Mesenchymal stem cell (in vitro differentiated cells and primary cell): ENCODE measurements at regions not wholly inside any gene's neighbourhood (a gene's known extent, or its start where the extent isn't known, plus 50 kb on each side); places are given as distances from the start of the nearest gene placed in this dataset.

Experiments
- DNase-seq: peaks from one replicate; pipeline ENCODE4 v3.0.0-alpha.2; 2013
- H2AFZ ChIP-seq: one replicate; pipeline ENCODE4 v1.6.1; 2013; ENCODE audit warnings: low read depth, mild to moderate bottlenecking, control low read depth, inconsistent platforms, low read length, moderate library complexity
- H2AK5ac ChIP-seq: 2 replicates; pipeline ENCODE4 v1.6.1; 2013; ENCODE audit warnings: low read length, moderate library complexity, mild to moderate bottlenecking, inconsistent platforms; ENCODE audit not compliant: severe bottlenecking
- H2BK120ac ChIP-seq: one replicate; pipeline ENCODE4 v1.6.1; 2013; ENCODE audit warnings: low read depth, mild to moderate bottlenecking, inconsistent platforms, low read length, moderate library complexity
- H2BK12ac ChIP-seq, 2 experiments: one replicate each; pipeline ENCODE4 v1.6.1; 2013; ENCODE audit warnings: inconsistent platforms in 2 of 2, low read length in 2 of 2, mild to moderate bottlenecking in 2 of 2, moderate library complexity in 2 of 2, control low read depth in 1 of 2
- H2BK15ac ChIP-seq: one replicate; pipeline ENCODE4 v1.6.1; 2013; ENCODE audit warnings: mild to moderate bottlenecking, low read depth, inconsistent platforms; ENCODE audit not compliant: poor library complexity, severe bottlenecking
- H2BK5ac ChIP-seq: 2 replicates; pipeline ENCODE4 v1.6.1; 2013; ENCODE audit warnings: low read depth, mild to moderate bottlenecking, low read length, control low read depth, inconsistent platforms; ENCODE audit not compliant: poor library complexity, severe bottlenecking
- H3K14ac ChIP-seq, 2 experiments: one replicate each; pipeline ENCODE4 v1.6.1; 2013; ENCODE audit warnings: inconsistent platforms in 2 of 2, low read length in 2 of 2, control low read depth in 1 of 2, mild to moderate bottlenecking in 1 of 2, moderate library complexity in 1 of 2
- H3K18ac ChIP-seq, 2 experiments: one replicate each; pipeline ENCODE4 v1.6.1; 2013; ENCODE audit warnings: inconsistent platforms in 2 of 2, low read length in 2 of 2, control low read depth in 1 of 2, low read depth in 1 of 2, mild to moderate bottlenecking in 1 of 2
- H3K23ac ChIP-seq, 2 experiments: one replicate each; pipeline ENCODE4 v1.6.1; 2013; ENCODE audit warnings: inconsistent platforms in 2 of 2, low read length in 2 of 2, mild to moderate bottlenecking in 2 of 2, moderate library complexity in 2 of 2, control low read depth in 1 of 2
- H3K27ac ChIP-seq: 2 replicates; pipeline ENCODE4 v1.5.1; 2013; ENCODE audit warnings: mild to moderate bottlenecking, moderate library complexity, low read length, control low read depth, inconsistent platforms; ENCODE audit not compliant: poor library complexity, severe bottlenecking
- H3K27me3 ChIP-seq, 2 experiments: 2 replicates each; pipeline versions ENCODE4 v1.6.1 to v1.7.0; 2013; ENCODE audit warnings: low read length in 2 of 2, mild to moderate bottlenecking in 2 of 2, moderate library complexity in 2 of 2, control low read depth in 1 of 2, inconsistent platforms in 1 of 2; ENCODE audit not compliant: control insufficient read depth in 1 of 2, insufficient read depth in 1 of 2
- H3K36me3 ChIP-seq, 2 experiments: 2 replicates each; pipeline versions ENCODE4 v1.6.1 to v1.7.0; 2013; ENCODE audit warnings: low read length in 2 of 2, control low read depth in 1 of 2, inconsistent platforms in 1 of 2, low read depth in 1 of 2, mild to moderate bottlenecking in 1 of 2; ENCODE audit not compliant: insufficient read depth in 2 of 2, control insufficient read depth in 1 of 2
- H3K4ac ChIP-seq, 2 experiments: one replicate each; pipeline ENCODE4 v1.6.1; 2013; ENCODE audit warnings: inconsistent platforms in 2 of 2, low read length in 2 of 2, mild to moderate bottlenecking in 2 of 2, moderate library complexity in 2 of 2, control low read depth in 1 of 2, low read depth in 1 of 2
- H3K4me1 ChIP-seq: 2 replicates; pipeline ENCODE4 v1.6.1; 2013; ENCODE audit warnings: low read depth, low read length, control low read depth; ENCODE audit not compliant: control insufficient read depth, insufficient read depth
- H3K4me2 ChIP-seq: 2 replicates; pipeline ENCODE4 v1.6.1; 2013; ENCODE audit warnings: low read length, mild to moderate bottlenecking, inconsistent platforms; ENCODE audit not compliant: poor library complexity, severe bottlenecking
- H3K4me3 ChIP-seq, 2 experiments: 2 replicates each; pipeline versions ENCODE4 v1.5.1 to v1.7.0; 2013; ENCODE audit warnings: low read length in 2 of 2, mild to moderate bottlenecking in 2 of 2, control low read depth in 1 of 2, low read depth in 1 of 2; ENCODE audit not compliant: insufficient read depth in 1 of 2
- H3K79me1 ChIP-seq: replicated peaks from 2 replicates; pipeline ENCODE4 v1.6.1; 2013; ENCODE audit warnings: mild to moderate bottlenecking, control low read depth, low read length, inconsistent platforms; ENCODE audit not compliant: poor library complexity, severe bottlenecking
- H3K9ac ChIP-seq: 2 replicates; pipeline ENCODE4 v1.7.0; 2013; ENCODE audit warnings: mild to moderate bottlenecking, low read length, moderate library complexity
- H3K9me3 ChIP-seq: 2 replicates; pipeline ENCODE4 v1.7.0; 2013; ENCODE audit warnings: mild to moderate bottlenecking, low read length; ENCODE audit not compliant: control insufficient read depth
- H4K8ac ChIP-seq: one replicate; pipeline ENCODE4 v1.6.1; 2013; ENCODE audit warnings: inconsistent platforms, mild to moderate bottlenecking, low read length, moderate library complexity
- H4K91ac ChIP-seq: one replicate; pipeline ENCODE4 v1.6.1; 2013; ENCODE audit warnings: mild to moderate bottlenecking, low read length, inconsistent platforms
- WGBS: methylation state at CpG from one replicate; pipeline ENCODE4 v1.1.7; 2013; ENCODE audit warnings: mixed read lengths; 5-methylcytosine and 5-hydroxymethylcytosine counted together

DNA sequence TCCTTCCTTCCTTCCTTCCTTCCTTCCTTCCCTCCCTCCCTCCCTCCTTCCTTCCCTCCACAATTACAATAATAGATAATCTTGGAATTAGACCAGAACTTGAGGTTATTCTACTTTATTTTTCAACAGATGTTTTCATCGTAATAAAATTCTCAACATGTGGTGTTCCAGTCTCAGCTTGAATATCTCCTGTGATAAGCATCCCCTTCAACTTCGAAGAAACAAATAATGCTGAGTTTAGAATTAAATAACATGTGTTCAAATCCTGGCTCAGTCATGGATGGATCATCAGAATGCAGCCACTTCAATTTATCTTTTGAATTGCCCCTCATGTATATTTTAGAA is 91.4 kb upstream of the PAPPA start:
- no peak for DNase-seq
- H3K4me1 ChIP-seq, result no peaks in the 10 kb centered on the region
- no peak overlapping the region for H2BK5ac ChIP-seq
- no peak overlapping the region for H2BK12ac ChIP-seq
- no peak overlapping the region for H3K9ac ChIP-seq
- H3K18ac ChIP-seq, result no peak overlapping the region
- no peak overlapping the region for H4K91ac ChIP-seq
- H3K4ac ChIP-seq, result no peak overlapping the region
- H3K9me3 ChIP-seq, result no peaks in the 10 kb centered on the region
- no peaks in the 10 kb centered on the region for H3K27me3 ChIP-seq
- H3K4me3 ChIP-seq, result no peak overlapping the region
- 100% methylated on average over 1 of the region's 2 CpGs for WGBS
- no peak overlapping the region for H3K23ac ChIP-seq
- no peak overlapping the region for H3K27ac ChIP-seq
- no peak overlapping the region for H2AFZ ChIP-seq
- H3K4me2 ChIP-seq, result no peak overlapping the region
- no peak overlapping the region for H4K8ac ChIP-seq
- H2AK5ac ChIP-seq, result no peak overlapping the region
- H3K36me3 ChIP-seq, result no peaks in the 10 kb centered on the region
- H3K14ac ChIP-seq, result no peak overlapping the region
- H2BK120ac ChIP-seq, result no peak overlapping the region
- no peak overlapping the region for H2BK15ac ChIP-seq
- H3K79me1 ChIP-seq, result no peaks in the 10 kb centered on the region

DNA sequence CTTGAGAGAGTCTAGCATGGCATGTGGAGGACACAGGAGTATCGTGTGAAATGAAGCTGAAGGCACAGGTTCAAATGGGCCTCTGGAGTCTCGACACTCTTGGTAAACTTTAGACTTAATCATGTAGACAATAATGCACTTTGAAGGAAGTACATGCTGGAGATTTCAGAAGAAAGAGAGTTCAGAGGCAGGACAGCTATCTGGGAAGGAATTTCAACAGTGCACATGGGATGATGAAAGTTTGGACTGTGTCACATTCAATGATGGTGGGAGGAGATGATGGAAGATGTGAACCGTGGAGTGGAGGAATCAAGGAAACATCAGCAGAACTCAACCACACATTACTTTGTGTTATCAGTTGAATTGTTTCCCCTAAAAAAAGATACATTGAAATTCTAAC is 88.6 kb upstream of the PAPPA start:
- Histone ChIP-seq H4K91ac (no peak overlapping the region), H3K9me3 (no peaks in the 10 kb centered on the region), H2BK120ac (no peak overlapping the region), H3K14ac (no peak overlapping the region), H3K36me3 (no peaks in the 10 kb centered on the region), H2AFZ (no peak overlapping the region), H2BK5ac (no peak overlapping the region), H2BK12ac (no peak overlapping the region), H3K4me2 (no peak overlapping the region), H3K27me3 (no peaks in the 10 kb centered on the region), H4K8ac (no peak overlapping the region), H3K23ac (no peak overlapping the region), H3K18ac (no peak overlapping the region), H2AK5ac (no peak overlapping the region), H3K27ac (no peak overlapping the region), H3K4me3 (no peak overlapping the region), H3K4me1 (no peaks in the 10 kb centered on the region), H3K4ac (no peak overlapping the region), H3K9ac (no peak overlapping the region), H3K79me1 (no peaks in the 10 kb centered on the region), H2BK15ac (no peak overlapping the region)
- 85% methylated on average over 2 of the region's 3 CpGs for WGBS
- DNase-seq, result no peak

DNA sequence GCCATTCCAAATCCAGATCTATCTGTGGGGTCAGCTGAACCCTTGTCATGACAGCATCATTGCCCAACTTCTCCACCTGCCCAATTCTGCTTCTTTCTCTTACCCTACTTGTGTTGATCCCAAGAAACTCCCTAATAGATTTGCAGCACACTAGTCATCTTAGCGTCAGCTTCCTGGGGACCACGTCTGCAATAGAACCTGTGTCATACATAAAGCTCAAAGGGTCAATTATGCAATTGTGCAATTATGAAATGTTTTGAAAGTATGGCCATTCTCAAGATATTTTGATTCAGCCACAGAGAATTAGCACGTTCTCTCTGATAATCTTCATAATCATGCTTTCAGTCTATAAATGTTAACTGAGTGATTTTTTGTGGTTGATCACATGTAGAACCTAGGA is 87.4 kb upstream of the PAPPA start:
- no peak overlapping the region for H4K8ac ChIP-seq
- 94% methylated on average over 2 of the region's 3 CpGs for WGBS
- H3K4me3 ChIP-seq, result no peak overlapping the region
- no peak overlapping the region for H3K4ac ChIP-seq
- no peaks in the 10 kb centered on the region for H3K27me3 ChIP-seq
- no peak overlapping the region for H2AK5ac ChIP-seq
- no peak overlapping the region for H3K4me2 ChIP-seq
- no peak overlapping the region for H2BK15ac ChIP-seq
- no peak overlapping the region for H3K9ac ChIP-seq
- H2BK120ac ChIP-seq, result no peak overlapping the region
- no peak overlapping the region for H3K14ac ChIP-seq
- no peaks in the 10 kb centered on the region for H3K79me1 ChIP-seq
- no peak overlapping the region for H2BK12ac ChIP-seq
- no peak overlapping the region for H3K18ac ChIP-seq
- H3K9me3 ChIP-seq, result no peaks in the 10 kb centered on the region
- no peak for DNase-seq
- no peak overlapping the region for H2BK5ac ChIP-seq
- H3K4me1 ChIP-seq, result no peaks in the 10 kb centered on the region
- no peak overlapping the region for H3K27ac ChIP-seq
- no peak overlapping the region for H2AFZ ChIP-seq
- no peak overlapping the region for H4K91ac ChIP-seq
- H3K23ac ChIP-seq, result no peak overlapping the region
- no peaks in the 10 kb centered on the region for H3K36me3 ChIP-seq

DNA sequence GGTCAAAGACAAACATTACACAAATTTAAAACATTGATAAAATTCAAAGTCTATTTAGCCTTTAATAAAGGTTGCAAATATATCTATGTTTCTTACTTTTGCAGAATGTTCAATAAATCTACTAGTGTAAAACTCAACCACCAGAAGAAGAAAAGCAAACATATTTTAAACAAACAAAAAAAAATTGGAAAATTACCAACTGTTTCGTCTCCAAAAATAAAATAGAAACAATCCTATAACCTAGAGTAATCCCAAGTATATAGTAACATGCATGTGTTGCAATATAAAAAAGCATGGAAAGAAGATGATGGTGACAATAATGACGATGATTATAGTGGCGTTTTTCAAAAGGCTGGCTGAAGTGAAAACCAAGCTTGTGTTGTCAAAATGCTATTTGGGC is 86.0 kb upstream of the PAPPA start:
- Histone ChIP-seq H2AK5ac (no peak overlapping the region), H2BK15ac (no peak overlapping the region), H4K8ac (no peak overlapping the region), H3K4me1 (no peaks in the 10 kb centered on the region), H3K4me3 (no peak overlapping the region), H3K4ac (no peak overlapping the region), H2AFZ (no peak overlapping the region), H3K79me1 (no peaks in the 10 kb centered on the region), H3K27me3 (no peaks in the 10 kb centered on the region), H2BK12ac (no peak overlapping the region), H4K91ac (no peak overlapping the region), H2BK120ac (no peak overlapping the region), H3K14ac (no peak overlapping the region), H2BK5ac (no peak overlapping the region), H3K23ac (no peak overlapping the region), H3K18ac (no peak overlapping the region), H3K36me3 (no peaks in the 10 kb centered on the region), H3K27ac (no peak overlapping the region), H3K4me2 (no peak overlapping the region), H3K9me3 (no peaks in the 10 kb centered on the region), H3K9ac (no peak overlapping the region)
- DNase-seq, result no peak
- WGBS, result no CpG with 5 or more reads among the region's 3 CpGs
